Activated T-cell treated with anti-CD3 and anti-CD28 coated beads, Interleukin-2, amount 50 U/mL, for 48 hours (primary cell): ENCODE measurements at regions not wholly inside any gene's neighbourhood (a gene's known extent, or its start where the extent isn't known, plus 50 kb on each side); places are given as distances from the start of the nearest gene placed in this dataset.
"Not testable (repeated sequence)": the region's sequence is repeated elsewhere in the genome, so short reads cannot be mapped to it uniquely, and the experiment has no call there.

ENCODE experiments used
- DNase-seq, 2 experiments: peaks; one replicate each; pipeline ENCODE4 v3.0.0-alpha.2; 2020

GRCh38 chr15:96958721-96959120 lies 628.2 kb downstream of the NR2F2 start:
- DNase-seq: no peak

DNA sequence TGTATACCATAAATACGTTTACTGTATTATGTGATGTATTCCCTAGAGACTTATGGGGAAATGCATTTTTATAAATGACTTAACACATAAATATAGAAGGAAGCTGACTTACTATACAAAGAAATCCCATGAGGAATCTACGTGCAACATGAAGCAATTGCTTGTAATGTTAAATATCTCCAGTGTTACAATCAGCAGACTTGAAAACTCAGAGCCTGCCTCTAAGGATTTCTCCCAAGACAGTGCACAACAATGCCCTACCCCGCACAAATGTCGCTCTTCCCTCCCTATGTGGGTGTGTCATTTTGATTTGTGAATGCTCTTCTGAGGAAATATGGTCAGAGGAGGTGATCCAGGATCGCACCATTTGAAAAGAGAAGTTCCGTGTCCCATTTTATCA lies 629.0 kb downstream of the NR2F2 start:
- DNase-seq: no peak

DNA sequence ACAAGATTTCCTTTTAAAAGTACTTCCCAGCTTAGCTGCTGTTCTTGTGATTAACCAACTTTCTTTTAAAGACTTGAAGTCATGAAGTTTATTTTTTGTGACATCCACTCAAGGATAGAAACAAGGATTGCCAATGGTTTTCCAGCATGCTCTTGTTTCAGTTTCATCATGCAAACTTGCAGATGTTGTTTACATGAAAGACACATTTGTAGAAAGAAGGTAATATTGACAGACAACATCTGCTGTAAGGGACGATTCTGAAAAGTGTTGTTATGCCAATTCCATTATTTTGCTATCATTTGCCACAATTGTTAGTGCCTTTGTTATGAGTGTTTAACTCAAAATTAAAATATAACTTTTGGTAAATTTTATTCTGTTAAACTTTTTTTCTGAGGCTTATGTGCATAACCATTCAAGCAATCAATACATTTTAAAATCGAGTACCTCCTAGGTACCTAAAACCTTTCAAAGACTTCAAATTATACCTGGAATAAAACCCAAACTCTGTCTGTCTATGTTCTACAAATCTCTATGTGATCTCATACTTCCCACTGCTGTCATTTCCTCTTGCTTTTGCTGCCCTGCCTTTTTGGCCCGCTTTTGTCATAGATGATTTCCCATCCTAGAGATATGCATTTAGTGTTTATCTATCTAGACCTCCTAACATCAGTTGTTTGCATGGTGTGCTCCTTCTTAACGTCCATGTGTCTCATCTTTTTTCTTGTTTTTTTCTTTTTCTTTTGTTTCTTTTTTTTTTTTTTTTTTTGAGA lies 630.4 kb downstream of the NR2F2 start:
- no peak for DNase-seq

GRCh38 chr15:96966554-96966953 lies 636.1 kb downstream of the NR2F2 start:
- DNase-seq: no peak

DNA sequence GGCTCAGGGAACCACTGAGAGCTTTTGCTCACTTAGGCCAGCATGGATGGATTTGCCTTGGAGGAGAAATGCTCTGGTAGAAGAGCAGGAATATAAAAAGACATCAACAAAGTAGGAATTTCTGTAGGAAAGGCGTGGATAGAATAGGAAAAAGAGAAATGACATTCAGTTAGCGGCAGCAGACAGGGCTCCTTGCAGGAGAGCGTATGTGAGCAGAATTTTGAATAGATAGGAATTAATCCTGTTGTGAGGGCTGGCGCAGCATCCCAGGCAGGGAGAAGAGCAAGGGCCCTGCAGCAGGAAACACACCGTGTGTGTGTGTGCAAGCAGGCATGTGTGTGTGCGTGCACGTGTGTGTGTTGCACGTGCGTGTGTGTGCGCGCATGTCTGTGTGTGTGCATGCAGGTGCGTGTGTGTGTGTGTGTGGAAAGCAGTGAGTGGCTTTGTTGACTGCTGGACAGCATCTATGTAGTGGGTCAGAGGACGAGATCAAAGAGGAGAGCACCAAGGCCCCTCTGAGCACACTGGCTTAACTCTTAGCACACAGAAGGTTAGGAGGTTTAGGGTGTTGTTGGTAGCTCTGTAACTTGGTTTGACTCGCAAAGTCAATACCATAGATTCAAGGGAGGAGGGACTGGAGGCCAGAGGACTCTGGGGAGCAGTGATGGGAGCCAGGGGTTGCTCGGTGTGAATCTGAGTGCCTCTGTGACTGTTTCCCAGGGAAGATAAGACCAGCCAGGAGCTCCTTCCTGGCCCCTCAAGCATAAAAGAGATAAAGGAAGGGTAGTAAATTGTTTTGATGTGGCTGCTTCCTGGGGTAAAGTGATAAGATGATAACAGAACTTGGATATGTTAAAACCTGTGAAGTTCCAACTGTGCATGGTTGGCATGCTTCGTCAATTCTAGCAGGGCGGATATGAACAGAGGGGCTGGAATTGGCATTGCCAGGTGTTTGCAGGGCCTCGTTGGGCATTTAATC lies 639.5 kb downstream of the NR2F2 start:
- no peak for DNase-seq

- no peak for DNase-seq
Observed at GRCh38 chr15:96972201-96972600, 641.7 kb downstream of the NR2F2 start.

- no peak for DNase-seq
Observed at GRCh38 chr15:96974761-96975160, 644.3 kb downstream of the NR2F2 start.

DNA sequence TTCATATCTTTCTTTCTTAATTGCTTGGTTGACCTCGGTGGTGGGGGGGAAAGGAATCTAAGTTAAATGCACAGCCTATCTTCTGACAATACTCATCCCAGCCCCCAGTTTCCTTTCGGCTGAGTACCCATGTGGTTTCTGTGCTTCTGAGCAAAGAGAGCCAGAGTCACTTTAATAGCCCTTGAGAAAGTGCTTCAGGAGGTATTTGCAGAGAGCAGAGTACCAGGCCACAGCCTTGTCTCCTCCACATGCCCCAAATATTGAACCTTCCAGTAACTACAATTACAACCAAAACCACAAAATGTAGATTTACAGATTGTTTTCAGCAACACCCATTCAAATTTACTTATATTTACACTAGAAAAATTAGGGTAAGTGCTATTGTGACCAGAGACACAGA lies 647.4 kb downstream of the NR2F2 start:
- no peak for DNase-seq

DNA sequence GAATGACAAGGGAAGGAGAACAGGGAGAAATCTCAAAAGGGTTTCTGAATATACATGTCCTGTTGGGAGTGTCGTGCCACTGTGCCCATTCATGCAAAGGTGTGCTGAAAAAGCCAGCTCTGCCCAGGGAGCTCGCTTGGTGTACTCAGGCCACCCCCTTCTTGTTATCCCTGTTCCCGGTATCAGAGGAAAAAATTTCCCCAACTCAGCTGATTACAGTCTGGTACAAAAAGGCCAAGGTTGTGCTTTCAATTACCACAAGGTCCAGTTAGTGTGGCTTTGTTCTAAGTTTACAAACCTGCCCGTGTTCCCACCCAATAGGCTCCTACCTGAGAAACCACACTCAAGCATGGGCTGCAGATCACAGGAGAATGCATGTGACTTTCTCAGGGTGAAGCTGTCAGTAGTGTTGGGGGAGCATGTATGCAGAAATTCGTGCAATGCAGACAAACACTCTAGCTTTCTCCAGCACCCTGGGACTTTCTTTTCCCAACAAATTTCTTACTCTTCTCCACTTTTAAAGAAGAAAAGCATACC lies 648.5 kb downstream of the NR2F2 start:
- DNase-seq: no peak

DNA sequence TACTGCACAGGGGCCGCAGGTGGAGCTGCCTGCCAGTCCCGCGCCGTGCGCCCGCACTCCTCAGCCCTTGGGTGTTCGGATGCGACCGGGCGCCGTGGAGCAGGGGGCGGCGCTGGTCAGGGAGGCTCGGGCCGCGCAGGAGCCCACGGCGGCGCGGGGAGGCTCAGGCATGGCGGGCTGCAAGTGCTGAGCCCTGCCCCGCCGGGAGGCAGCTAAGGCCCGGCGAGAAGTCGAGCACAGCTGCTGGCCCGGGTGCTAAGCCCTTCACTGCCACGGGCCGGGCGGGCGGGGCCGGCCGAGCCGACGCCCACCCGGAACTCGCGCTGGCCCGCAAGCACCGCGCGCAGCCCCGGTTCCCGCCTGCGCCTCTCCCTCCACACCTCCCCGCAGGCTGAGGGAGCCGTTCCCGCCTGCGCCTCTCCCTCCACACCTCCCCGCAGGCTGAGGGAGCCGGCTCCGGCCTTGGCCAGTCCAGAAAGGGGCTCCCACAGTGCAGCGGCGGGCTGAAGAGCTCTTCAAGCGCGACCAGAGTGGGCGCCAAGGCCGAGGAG lies 653.7 kb downstream of the NR2F2 start:
- DNase-seq: not testable (repeated sequence)

GRCh38 chr15:96992817-96993216 lies 662.3 kb downstream of the NR2F2 start:
- no peak for DNase-seq

DNA sequence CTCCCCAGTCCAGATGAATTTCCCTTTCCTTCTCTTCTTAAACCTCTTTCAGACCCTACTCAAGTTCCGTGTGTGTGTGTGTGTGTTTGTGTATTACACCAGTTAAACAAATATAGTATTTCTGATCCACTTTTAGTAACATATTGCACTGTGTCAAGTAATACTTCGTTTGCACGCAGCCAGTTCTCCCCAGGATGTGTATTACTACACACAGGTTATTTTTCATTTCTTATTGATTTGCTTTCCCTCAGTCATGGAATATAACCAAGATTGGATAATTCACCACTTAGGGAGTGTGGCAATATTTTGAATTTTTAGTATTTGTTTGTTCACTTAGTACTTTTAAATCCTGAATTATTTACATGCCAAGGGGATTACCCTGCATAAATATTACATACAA lies 667.0 kb downstream of the NR2F2 start:
- no peak for DNase-seq

DNA sequence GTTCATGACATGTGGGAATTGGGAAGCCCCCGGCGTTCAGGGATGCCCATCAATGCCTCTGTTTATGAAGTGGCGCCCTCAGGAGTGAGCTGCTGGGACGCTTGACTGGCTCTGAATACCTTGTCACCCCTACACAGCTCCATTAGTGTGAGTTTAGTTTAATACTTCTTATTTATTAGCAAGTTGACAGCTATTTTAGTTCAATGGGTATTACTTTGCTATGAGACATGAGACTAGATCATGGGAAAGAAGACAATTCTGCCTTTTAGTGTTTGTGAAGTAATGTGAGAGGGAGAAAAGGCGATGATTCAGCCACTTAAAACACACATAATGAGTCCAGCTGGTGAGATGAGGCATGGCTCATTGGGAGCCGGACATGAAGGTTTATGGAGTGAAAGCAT lies 678.5 kb downstream of the NR2F2 start:
- no peak for DNase-seq

DNA sequence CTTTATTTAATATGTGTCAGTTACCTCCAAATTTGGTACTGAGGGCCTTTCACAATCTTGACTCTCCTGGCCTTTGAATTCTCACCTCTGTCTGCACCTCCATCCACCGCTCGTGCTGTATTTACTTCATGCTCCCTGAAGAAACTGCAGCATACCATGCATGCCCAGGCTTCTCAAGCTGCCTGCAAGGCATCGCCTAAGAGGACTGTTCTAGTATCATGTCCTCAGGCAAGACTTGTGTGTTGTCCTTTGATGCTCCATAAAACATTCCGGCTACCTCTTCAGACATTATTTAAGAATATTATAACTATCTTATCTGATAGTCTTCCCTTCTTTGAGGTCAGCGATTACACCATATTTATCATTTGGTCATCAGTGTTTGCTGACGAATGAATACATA lies 682.5 kb downstream of the NR2F2 start:
- DNase-seq: no peak

DNA sequence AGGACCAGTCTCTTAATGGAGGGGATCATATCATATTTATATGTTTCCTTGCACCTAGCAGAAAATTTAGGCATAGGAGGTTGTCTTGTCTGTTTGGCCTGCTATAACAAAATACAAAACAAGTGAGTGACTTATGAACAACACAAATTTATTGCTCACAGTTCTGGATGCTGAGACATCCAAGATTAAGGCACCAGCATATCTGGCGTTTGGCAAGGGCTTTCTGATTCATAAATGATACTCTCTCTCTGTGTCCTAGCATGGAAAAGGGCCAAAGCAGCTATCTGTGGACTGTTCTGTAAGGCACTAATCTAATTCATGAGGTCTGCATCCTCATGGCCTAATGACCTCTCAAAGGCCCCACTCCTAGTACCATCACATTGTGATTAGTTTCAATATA lies 683.0 kb downstream of the NR2F2 start:
- DNase-seq: no peak

- DNase-seq: no peak
Observed at GRCh38 chr15:97014001-97014400, 683.5 kb downstream of the NR2F2 start.

- no peak for DNase-seq
Observed at GRCh38 chr15:97023488-97023844, 693.0 kb downstream of the NR2F2 start.

- DNase-seq: no peak
Observed at GRCh38 chr15:97026781-97027180, 696.3 kb downstream of the NR2F2 start.

DNA sequence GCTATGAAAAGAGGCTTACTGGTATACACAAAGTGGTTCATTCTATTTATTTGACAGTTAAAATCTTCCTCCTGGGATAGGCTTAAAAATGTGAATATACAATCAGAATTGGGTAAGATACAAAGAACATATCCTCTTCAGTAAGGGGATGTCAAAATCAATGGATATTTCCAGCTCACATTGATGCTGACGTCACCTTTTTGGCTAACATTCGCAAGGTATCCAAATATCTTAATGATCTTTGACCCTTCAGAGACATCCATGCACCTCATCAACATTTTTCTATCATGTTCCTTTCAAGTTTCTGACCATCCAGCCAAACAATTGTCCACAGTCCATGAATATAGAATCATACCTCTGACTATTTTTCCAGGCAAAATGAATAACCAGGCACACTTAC lies 697.3 kb downstream of the NR2F2 start:
- no peak for DNase-seq

DNA sequence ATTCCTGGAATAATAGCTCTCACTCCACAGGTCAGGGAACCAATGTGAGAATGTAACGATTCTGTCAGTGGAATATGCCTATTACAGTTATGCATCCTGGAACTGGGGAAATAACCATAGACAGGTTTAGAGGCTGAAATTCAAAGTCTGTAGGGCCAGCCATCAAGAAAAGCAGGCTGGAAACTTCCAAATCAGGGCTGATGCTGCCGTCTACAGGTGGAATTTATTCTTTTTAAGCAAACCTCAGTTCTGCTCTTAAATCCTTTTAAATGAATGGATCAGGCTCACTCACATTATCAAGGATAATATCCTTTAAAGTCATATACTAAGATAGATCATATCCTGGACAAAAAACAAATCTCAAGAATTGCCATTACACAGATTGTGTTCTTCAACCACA lies 699.8 kb downstream of the NR2F2 start:
- no peak for DNase-seq

- no peak for DNase-seq
Observed at GRCh38 chr15:97036301-97036700, 705.8 kb downstream of the NR2F2 start.

GRCh38 chr15:97037080-97037479 lies 706.6 kb downstream of the NR2F2 start:
- DNase-seq: no peak

- no peak for DNase-seq
Observed at GRCh38 chr15:97045666-97046421, 715.3 kb downstream of the NR2F2 start.
